Cardiac fibroblast (primary cell): ENCODE measurements at regions not wholly inside any gene's neighbourhood (a gene's known extent, or its start where the extent isn't known, plus 50 kb on each side); places are given as distances from the start of the nearest gene placed in this dataset.

ENCODE experiments used
- DNase-seq, 2 donors: peaks; one replicate each; pipeline versions ENCODE4 v3.0.0 to v3.0.0-alpha.2; 2010; ENCODE audit warnings: low read depth in 2 of 2
- H3K4me3 ChIP-seq, 2 donors: replicated peaks in 1 of 2; 1 replicate in 1 of 2; 2 replicates in 1 of 2; pipeline ENCODE4 v1.5.1; 2011; ENCODE audit warnings: low read depth in 2 of 2, low read length in 2 of 2, mild to moderate bottlenecking in 2 of 2, moderate library complexity in 1 of 2
- TF ChIP-seq, protein P1 (sequence below): IDR thresholded peaks from one replicate; pipeline ENCODE4 v1.5.1; 2011; ENCODE audit warnings: low read depth, mild to moderate bottlenecking, low read length, inconsistent platforms

- TF ChIP-seq, protein P1, sequence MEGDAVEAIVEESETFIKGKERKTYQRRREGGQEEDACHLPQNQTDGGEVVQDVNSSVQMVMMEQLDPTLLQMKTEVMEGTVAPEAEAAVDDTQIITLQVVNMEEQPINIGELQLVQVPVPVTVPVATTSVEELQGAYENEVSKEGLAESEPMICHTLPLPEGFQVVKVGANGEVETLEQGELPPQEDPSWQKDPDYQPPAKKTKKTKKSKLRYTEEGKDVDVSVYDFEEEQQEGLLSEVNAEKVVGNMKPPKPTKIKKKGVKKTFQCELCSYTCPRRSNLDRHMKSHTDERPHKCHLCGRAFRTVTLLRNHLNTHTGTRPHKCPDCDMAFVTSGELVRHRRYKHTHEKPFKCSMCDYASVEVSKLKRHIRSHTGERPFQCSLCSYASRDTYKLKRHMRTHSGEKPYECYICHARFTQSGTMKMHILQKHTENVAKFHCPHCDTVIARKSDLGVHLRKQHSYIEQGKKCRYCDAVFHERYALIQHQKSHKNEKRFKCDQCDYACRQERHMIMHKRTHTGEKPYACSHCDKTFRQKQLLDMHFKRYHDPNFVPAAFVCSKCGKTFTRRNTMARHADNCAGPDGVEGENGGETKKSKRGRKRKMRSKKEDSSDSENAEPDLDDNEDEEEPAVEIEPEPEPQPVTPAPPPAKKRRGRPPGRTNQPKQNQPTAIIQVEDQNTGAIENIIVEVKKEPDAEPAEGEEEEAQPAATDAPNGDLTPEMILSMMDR, result no peak
- no peak for DNase-seq
- H3K4me3 ChIP-seq, result no peak overlapping the region
Observed at GRCh38 chr6:102980951-102981350, 1587.4 kb downstream of the GRIK2 start.

GRCh38 chr6:102961902-102962301 is 1568.4 kb downstream of the GRIK2 start:
- H3K4me3 ChIP-seq, result no peak overlapping the region
- TF ChIP-seq, protein P1, result no peak
- DNase-seq, result no peak

GRCh38 chr6:102950967-102951366 is 1557.5 kb downstream of the GRIK2 start:
- TF ChIP-seq, protein P1, result no peak

DNA sequence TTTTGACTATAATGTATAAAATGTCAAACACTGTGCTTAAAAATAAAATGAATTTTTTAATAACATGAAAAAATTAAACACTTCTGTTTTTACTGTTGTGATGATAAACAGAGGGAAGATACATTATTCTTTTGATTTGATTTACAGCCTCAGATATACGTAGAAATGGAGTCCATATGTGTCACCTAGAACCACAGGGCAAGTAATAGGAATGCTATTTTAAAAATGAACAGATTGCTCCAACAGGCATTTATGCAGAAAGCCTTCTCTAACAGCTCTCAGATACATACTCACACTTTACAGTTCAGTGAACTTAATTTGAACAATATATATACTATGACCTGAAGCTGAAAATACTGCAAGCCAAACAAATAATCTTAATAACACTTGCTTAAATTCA is 1551.0 kb downstream of the GRIK2 start:
- TF ChIP-seq, protein P1, result no peak
- DNase-seq, result no peak
- no peak overlapping the region for H3K4me3 ChIP-seq

More at GRCh38 chr6:102950967-102951366, 1557.5 kb downstream of the GRIK2 start:
- DNase-seq, result no peak
- no peak overlapping the region for H3K4me3 ChIP-seq

DNA sequence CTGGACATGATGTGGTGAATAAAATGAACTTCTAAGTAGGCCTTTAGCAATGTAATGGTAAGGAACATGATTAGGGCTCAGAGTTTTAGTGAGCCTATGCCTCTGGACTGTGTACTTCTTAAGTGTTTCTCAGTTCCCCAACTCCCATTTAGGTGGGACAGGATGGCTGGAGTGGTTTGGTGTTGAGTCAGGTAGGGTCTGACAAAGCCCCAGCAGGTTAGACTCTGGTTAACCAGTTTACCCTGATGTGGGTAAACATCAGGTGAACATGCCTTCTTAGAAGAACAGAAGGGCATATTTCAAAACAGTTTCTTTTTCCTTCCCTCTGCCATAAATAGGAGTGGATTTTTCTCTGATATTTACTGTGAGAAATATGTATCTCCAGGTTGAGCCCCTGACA is 1548.7 kb downstream of the GRIK2 start:
- no peak overlapping the region for H3K4me3 ChIP-seq
- TF ChIP-seq, protein P1, result no peak

GRCh38 chr6:102936959-102937358 is 1543.5 kb downstream of the GRIK2 start:
- TF ChIP-seq, protein P1, result no peak
- no peak overlapping the region for H3K4me3 ChIP-seq
- no peak for DNase-seq

More for the DNA sequence above, 1548.7 kb downstream of the GRIK2 start:
- DNase-seq, result no peak

GRCh38 chr6:102928109-102928508 is 1534.6 kb downstream of the GRIK2 start:
- DNase-seq, result no peak
- TF ChIP-seq, protein P1, result no peak
- no peak overlapping the region for H3K4me3 ChIP-seq
